Kidney glomerular epithelial cell (primary cell): ENCODE measurements at regions not wholly inside any gene's neighbourhood (a gene's known extent, or its start where the extent isn't known, plus 50 kb on each side); places are given as distances from the start of the nearest gene placed in this dataset.
"Not testable (repeated sequence)": the region's sequence is repeated elsewhere in the genome, so short reads cannot be mapped to it uniquely, and the experiment has no call there.

ENCODE experiments used
- DNase-seq: peaks from one replicate; lab custom pipeline; 2025; lab: John Stamatoyannopoulos, UW

DNA sequence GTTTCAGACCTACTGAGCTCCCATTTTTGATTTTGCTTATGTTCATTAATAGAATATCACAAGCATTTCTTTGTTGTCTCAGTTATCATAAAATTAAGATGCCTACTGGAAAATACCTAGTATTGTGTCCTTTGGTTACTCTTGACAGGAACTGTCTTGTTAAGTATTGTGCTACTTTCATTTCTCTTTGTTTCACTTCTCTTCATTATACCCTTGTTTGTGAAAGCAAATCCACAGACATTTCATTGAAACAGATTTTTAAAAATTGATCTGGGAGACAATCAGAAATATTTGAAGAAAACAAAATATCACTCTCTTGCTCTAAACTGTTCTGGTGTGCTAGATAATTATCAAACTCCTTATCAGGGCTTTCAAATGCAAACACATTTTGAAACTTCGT is 290.5 kb upstream of the EYS start:
- no peak for DNase-seq

DNA sequence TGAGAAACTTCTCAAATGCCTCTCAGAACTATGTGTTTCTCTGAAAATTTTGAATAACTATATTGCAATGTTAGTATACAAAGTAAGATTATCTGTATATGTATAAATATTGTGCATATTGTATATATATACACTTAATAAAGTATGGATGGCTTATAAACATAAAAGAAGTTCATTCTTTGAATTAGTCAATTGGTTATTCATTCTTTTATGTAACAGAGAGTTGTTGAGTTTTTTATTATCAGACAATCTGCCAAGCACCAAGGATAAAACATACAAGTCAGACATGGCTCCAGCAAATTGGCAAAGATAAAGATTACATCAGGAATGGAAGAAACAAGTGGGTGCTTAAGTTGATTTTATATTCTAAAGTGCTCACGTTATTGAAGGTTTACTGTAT is 289.1 kb upstream of the EYS start:
- no peak for DNase-seq

DNA sequence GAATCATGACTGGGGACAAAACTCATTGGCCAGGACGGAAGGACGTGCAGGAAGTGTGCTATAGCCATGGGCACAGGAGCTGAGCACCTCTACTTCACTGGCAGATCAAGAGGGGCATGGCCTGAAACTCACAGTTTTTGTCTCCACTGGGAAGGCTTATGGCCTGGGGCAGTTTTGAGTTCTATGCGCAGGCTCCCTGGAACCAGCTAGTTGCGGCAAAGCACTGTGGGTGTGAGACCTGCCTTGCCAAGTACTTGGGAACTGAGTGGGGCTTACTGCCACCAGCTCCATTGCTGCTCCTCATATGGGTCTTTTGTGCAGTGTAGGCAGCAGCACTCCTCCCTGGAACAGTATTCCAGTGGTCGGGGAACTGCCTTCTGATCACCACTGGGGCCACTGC is 282.6 kb upstream of the EYS start:
- no peak for DNase-seq

DNA sequence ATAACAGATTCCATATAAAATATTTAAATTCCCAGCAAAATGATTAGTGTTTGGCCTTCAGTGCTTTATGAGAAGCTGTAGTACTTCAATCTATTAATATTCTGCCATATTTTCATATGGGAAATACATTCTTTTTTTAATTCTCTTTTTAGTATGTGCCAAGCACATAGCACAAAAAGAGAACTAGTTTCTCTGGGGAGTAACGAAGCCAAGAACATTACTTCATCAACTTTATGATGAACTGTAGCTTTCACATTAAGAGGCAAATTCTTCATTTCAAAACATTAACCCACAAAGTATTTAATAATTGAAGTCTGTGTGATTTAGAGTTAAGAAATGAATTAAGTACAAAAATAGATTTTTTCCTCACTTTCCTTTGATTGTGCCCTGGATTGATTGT is 281.0 kb upstream of the EYS start:
- no peak for DNase-seq

DNA sequence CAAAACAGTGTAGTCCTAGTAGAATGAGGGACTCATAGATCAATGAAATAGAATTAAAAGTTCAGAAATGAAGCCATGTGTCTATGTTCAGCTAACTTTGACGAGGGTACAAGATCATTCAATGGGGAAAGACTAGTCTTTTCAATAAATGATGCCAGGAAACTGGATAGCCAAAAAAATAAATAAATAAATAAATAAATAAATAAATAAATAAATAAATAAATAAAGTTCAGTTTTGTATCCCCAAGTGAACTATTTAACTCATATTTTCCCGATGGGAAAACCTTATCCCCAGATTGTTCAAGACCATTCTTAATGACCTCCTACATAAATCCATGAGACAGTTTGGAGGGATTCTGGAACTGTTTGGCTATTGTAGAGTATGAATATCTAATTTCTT is 277.1 kb upstream of the EYS start:
- no peak for DNase-seq

DNA sequence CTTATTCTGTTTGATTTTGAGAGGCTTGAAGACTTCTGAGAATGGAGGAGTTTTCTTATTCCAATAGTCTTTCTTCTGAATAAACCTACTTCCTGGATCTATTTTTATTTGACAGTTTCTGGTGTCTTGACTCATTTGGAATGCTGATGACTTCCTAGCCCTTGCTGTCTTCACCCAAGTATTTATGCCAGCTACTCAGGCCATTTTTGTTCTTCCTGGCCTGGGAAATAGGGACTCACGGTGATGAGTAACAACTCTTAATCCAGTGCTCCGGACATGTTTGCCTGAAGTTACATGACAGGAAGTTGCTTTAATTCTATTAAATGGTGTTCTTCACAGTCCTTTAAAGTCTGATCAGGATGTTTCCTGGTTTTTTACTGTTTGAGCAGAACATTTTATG is 272.1 kb upstream of the EYS start:
- DNase-seq, result no peak

DNA sequence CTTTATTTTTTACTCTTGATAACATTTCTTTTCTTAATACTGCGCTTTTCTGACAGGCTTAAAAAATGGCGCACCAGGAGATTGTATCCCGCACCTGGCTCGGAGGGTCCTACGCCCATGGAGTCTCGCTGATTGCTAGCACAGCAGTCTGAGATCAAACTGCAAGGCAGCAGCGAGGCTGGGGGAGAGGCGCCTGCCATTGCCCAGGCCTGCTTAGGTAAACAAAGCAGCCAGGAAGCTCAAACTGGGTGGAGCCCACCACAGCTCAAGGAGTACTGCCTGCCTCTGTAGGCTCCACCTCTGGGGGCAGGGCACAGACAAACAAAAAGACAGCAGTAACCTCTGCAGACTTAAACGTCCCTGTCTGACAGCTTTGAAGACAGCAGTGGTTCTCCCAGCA is 264.2 kb upstream of the EYS start:
- DNase-seq, result not testable (repeated sequence)

DNA sequence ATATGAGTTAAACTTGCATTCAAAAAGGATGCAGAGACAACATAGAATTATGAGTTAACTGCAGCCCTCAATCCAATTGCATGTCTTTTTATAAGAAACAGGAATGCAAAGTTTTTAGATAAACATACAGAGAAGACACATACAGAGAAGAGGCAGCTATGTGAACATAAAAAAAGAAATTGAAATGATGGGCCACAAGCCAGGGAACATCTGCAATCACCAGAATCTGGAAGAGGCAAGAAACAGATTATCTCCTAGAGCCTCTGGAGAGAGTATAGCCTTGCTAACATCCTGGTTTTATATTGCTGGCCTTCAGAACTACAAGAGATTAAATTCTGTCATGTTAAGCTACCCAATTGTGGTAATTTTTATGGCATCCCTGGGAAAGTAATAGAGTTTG is 257.2 kb upstream of the EYS start:
- DNase-seq, result no peak

DNA sequence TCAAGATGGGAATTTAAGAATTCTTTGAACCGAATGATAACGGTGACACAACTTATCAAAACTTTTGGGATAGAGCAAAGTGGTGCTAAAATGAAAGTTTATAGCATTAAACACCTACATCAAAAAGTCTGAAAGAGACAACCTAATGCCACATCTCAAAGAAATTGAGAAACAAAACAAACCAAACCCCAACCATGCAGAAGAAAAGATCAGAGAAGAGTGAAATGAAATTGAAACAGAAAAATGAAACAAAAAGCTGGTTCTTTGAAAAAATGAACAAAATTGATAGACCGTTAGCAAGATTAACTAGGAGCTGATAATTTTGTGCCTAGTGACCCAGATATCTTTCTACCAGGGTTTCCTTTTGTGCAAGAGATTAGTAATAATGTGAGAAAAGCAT is 248.0 kb upstream of the EYS start:
- DNase-seq, result no peak

DNA sequence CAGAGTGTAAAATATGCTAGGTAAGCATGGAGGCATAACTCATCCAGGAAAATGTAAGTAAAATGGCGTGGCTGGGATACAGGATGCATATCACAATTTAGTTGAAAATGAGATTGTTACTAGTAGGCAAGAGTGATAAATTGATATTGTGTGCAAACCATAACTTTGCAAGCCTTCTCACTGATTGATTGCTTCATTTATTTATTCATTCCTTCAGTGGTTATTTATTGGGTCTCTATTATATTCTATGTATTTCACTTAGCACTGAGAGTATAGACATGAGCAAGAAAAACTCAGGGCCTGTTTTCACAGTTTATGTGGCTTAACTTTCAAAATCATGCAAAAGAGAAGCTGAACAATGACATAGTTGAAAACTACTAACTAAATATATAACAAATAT is 241.0 kb upstream of the EYS start:
- no peak for DNase-seq

DNA sequence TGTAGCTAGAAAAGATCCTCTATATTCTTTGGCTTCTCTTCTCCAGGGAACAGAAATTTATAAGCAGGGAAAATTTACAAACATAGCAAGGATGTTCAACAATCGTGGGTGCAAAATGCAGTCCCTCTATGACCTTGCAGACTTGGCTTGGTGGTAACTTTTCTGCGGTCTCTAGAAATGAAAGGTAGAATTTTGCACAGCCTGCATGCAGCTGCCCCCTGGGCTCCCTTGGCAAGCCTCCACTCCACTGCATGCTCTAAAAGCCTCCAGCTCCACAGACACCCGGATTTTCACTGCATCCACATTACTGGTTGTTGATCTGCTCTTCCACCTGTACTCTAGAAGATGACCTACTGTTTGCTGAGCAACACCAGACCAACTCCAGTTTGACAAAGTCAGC is 236.5 kb upstream of the EYS start:
- no peak for DNase-seq

DNA sequence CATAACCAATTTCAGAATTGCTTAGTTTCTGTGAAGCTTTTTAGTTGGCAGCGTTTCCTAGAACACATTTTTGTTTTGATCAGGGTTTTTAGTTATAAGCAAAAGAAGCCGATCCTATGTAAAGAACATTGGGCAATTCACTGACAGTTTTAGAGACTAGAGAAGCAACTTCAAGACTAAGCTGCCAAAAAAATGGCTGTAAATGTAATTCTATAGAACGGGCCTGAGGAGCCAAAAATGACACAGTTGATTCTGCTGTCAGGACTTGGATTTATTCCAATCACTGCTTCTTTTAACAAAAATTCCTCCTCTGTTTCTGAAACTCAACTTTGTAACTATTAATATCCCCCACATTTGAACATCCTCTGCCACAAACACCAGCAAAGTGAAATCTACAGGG is 236.0 kb upstream of the EYS start:
- DNase-seq, result no peak

DNA sequence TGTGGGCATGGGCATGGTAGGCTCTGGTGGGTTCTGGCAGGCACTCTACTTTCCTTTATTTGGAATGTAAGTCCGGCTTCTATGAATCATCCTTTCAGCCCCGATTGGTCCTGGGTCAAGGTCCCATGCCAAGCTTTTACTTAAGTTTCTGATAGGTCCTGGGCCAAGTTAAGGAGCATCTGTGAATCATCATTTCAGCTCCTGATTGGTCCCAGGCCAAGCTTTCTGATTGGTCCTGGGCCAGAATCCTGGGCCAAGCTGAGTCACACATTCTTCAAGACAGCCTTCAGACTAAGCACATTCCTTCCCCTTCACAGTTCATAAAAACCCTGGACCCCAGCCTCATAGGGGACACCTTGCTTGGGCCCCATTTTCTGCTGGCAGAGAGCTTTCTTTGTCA is 231.0 kb upstream of the EYS start:
- DNase-seq, result no peak

DNA sequence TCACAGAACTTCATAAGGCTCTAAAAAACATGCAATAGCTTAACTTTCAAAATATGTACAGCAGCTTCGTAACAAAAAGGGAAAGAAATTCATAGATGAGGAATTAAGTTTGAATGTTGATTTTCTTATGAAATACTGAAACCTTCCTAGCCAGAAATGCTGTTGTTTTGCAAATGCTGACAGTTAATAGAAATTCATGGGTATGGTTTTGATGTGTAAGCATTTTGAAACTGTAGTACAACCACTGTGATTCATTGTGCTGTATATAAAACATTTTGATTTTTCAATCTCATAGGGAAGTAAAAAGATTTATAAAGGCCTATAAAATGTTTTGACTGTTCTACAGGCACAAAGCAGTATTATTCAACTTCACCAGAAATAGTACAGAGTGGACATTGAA is 228.4 kb upstream of the EYS start:
- DNase-seq, result no peak

DNA sequence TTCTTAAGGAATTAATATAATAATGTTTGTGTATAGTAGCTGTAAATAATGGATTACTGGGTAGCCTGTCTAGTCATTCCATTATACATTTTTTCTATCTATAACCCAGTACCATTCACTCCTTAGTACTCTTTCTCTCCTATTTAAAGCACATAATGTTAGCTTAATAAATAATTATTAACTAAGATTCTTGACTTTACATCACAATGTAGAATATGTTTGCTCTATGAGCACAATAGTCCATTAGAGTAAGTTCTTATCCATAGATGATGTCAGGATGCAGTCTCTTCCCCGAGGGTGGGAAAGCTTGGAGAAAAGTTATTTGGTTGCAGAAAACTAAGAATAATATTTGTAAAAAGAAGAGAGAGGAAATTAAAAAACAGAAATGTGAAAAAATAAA is 226.4 kb upstream of the EYS start:
- no peak for DNase-seq

DNA sequence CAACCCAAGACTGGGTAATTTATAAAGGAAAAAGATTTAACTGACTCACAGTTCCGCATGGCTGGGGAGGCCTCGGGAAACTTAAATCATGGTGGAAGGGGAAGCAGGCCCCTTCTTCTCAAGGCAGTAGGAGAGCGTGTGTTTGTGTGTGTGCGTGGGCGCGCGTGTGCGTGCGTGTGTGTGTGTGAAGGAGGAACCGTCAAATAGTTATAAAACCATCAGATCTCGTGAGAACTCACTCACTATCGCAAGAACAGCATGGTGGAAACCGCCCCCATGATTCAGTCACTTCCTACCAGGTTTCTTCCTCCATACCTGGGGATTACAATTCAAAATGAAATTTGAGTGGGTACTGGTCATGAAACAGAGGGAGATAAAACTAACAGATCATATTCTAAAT is 220.1 kb upstream of the EYS start:
- DNase-seq, result no peak

DNA sequence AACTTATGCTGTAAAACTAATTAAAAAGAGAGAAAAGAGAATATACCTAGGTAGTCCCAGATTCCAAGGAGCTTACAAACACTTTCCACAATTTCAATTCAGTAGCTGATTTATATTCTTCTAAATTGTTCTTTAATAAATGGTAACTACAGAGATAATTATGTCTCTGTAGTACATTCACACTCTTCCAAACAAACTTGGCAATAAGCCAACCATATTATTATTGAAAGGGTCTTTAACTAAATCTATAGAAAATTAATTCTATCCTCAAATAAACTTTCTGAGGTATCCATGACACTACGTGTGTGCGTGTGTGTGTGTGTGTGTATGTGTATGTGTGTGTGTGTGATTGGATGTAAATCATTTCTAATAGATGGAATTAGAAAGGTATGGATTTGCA is 217.4 kb upstream of the EYS start:
- no peak for DNase-seq

DNA sequence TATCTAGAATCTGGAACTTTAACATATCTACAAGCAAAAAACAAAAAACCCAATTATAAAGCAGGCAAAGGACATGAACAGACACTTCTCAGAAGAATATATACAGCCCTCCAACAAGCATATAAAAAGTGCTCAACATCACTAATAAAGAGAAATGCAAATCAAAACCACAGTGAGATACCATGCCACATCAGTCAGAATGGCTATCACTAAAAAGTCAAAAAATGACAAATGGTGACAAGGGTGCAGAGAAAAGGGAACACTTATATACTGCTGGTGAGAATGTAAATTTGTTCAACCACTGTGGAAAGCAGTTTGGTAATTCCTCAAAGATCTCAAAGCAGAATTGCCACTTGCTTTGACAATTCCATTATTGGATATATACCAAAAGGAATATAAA is 215.0 kb upstream of the EYS start:
- no peak for DNase-seq

DNA sequence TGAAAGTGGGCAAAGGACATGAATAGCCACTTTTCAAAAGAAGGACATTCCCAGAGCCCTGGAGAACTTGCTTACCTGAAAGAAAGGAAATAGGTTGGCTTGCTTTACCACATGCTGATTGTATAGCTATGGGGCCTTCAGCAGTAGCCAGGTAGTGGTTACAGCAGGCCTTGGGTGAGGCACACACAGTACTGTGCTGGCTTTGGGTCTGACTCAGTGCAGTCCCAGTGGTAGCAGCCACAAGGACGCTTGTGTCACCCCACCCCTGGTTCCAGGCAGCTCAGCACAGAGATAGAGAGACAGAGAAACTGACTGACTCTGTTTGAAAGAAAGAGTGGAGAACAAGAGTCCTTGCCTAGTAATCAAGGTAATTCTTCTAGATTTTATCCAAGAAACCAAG is 201.0 kb upstream of the EYS start:
- DNase-seq, result no peak

DNA sequence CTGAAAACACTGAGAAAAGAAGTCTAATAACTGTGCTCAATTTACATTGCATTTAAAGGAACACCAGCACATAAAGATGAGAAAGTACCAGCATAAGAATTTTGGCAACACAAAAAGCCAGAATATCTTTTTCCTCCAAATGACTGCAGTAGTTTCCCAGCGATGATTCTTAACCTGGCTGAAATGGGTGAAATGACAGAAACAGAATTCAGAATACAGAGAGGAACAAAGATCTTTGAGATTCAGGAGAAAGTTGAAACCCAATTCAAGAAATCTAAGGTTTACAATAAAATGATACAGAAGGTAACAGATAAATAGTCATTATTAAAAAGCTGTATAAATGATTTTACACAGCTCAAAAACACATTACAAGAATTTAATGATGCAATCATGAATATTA is 197.0 kb upstream of the EYS start:
- DNase-seq, result no peak

DNA sequence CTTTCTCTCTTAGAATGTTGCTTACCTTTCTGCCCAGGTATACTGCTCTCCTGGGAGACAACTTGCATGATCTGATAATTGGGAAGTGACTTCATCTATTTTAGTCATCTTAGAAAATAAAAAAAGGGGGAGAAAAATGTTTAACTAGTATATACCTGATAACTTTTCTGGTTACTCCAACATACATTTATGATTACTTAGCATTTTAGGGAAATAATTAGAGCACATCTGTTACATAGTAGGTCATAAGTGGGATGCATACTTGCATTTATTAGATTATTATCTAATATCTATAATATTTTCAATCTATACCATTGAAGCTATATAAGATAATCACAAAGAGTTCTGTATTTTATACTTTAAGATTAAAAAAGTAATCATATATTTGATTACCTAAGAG is 193.9 kb upstream of the EYS start:
- DNase-seq, result no peak

DNA sequence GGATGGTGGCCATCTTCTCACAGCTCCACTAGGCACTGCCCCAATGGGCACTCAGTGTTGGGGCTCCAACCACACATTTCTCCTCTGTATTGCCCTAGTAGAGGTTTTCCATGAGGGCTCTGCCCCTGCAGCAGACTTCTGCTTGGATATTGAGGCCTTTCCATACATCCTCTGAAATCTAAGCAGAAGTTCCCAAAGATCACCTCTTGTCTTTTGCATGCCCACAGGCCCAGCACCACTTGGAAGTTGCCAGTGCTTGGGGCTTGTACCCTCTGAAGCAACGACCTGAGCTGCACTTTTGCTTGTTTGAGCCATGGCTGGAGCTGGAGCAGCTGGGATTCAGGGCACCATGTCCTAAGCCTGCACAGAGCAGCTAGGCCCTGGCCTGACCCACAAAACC is 189.1 kb upstream of the EYS start:
- no peak for DNase-seq

DNA sequence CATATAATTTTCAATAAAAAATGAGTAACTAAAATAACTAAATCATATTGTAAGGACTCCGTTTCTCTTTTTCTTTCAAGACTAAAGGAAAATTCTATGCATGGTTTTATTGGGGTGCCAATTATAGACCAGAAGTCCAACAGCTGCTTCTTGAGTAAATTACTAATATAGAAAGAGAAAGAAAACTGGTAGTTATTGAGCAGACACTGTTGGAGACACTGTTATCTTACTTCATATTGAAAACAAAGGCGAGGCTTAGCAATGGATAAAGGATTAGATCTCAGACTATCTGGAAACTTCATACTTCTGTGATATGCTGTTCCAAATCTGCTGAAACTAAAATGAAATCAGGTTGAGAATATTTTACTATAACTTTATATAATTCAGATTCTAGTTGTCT is 169.6 kb upstream of the EYS start:
- no peak for DNase-seq

DNA sequence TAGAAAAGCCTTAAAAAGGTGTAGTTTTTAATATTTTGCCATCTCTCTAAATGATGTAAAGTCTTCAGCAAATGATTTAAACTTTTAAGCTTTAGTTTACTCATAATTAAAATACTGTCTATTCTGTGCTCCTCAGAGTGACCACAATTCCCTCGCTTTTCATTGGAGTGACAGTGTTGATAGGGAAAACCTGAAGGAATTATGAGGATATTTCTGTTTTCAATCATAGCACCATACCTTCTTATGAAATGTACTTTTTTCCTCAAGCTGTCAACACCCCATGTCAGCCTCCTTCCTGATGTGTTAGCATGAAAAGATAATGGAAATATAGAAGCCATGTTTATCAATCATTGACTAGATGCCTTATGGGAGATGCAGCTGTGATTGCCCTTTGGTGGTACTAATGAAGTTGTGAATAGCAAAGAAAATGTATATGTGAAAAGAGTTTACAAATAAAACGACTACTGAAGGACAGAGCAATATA is 145.4 kb upstream of the EYS start:
- DNase-seq, result no peak

DNA sequence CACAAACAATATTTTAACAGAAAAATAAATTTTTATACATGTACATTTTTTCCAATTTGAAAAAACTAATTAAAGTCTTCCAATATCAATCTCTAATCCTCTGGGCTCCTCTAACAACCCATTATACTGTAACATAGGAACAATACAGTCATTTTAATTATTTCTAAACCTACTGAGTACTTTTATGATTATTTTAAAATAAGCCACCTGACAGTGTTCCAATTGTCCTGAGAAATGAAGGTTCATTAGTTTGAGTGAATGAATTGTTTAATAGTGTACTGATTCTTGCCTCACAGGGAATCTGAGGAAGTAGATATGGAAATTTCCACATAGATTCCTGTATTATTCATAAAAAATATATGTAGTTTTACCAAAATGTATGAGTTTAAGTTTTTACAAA is 123.1 kb upstream of the EYS start:
- DNase-seq, result no peak
